SIG-M5 treated with dmso at 0.1 percent for 504 hours (cell line): ENCODE measurements at regions not wholly inside any gene's neighbourhood (a gene's known extent, or its start where the extent isn't known, plus 50 kb on each side); places are given as distances from the start of the nearest gene placed in this dataset.
"Not testable (repeated sequence)": the region's sequence is repeated elsewhere in the genome, so short reads cannot be mapped to it uniquely, and the experiment has no call there.

Experiments used
- DNase-seq: peaks from one replicate; lab custom pipeline; 2025; ENCODE audit not compliant: unreplicated experiment; lab: John Stamatoyannopoulos, UW

- no peak for DNase-seq
Measured at GRCh38 chr11:91382946-91383345, 841.7 kb upstream of the FAT3 start.

DNA sequence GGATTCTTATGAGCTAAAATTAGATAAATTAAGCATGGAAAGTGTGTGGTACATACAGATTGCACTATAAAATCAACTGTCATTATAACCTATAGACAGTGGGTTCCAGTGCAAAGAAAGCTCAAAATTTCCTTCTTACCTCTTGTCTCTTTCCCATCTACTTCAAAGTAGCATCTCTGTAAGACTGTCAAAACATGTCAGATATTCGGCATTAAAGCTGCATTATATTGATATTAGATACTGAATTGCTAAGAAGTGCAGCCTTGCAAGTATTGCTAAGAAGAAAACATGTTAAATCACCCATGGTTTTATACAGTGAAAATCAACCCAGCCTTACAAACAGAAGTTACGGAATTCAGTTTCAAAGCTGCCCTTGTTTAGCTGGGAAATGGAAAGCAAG, 849.8 kb upstream of the FAT3 start:
- no peak for DNase-seq

GRCh38 chr11:91373497-91373896, 851.1 kb upstream of the FAT3 start:
- DNase-seq, result no peak

GRCh38 chr11:91366816-91367215, 857.8 kb upstream of the FAT3 start:
- DNase-seq, result no peak

- DNase-seq, result no peak
Measured at GRCh38 chr11:91365986-91366585, 858.5 kb upstream of the FAT3 start.

GRCh38 chr11:91350931-91351330, 873.7 kb upstream of the FAT3 start:
- DNase-seq, result no peak

DNA sequence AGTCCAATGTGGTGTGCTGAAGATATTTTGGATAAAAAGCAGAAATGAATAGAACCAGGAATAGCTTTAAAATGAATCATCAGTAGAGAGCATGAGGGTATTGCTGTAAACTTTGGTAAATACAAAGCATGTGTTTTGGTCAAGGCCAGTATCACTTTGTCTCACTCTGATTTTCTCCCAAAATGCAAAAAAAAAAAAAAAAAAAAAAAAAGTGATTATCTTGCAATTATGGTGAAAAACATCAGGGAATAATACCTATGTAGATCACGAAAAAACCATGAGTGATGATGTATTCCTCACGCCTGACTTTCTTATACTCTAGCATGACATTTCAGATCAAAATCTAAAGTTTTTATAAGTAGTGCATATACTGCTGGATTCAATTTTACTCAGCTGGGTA, 897.9 kb upstream of the FAT3 start:
- DNase-seq, result no peak

- no peak for DNase-seq
Measured at GRCh38 chr11:91326280-91326679, 898.3 kb upstream of the FAT3 start.

- no peak for DNase-seq
Measured at GRCh38 chr11:91314521-91314920, 910.1 kb upstream of the FAT3 start.

DNA sequence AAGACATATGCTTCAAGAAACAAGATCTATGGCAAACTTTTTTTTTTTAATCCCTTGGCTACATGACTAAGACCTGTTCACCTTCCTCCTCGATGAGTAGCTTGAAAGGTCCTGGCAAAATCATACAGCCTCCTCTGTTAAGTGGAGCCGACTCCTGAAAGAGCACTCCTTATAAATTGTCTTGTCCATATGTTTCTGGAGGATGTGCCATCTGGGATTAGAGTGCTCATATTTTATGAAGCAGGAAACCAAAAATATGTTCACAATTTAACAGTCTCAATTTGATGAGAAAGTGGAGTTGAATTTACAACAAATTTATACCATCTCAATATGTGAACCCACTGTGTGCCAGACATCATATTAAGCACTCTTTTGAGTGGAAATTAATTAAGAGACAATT, 912.1 kb upstream of the FAT3 start:
- DNase-seq, result no peak

DNA sequence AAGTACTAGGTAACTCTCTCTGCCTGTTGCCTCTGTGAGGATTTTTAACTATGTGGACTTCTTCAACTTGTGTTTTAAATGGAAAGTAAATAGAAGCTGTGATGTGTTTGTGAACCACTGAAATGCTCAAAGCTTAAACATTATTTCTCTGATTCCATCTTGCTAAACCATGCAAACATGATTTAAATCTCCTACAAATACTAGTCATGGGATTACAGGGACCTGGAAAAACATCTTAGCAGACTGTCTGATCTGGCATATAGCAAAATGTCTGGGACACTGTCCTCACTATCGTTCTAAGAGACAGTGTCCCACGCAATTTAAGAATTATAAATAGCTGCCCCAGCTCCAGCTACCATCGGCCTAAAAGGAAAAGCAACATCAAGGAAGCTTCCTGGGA, 914.5 kb upstream of the FAT3 start:
- no peak for DNase-seq

- DNase-seq, result no peak
Measured at GRCh38 chr11:91308069-91308468, 916.5 kb upstream of the FAT3 start.

- no peak for DNase-seq
Measured at GRCh38 chr11:91305402-91305801, 919.2 kb upstream of the FAT3 start.

GRCh38 chr11:91303749-91304148, 920.9 kb upstream of the FAT3 start:
- no peak for DNase-seq

- DNase-seq, result no peak
Measured at GRCh38 chr11:91299980-91300379, 924.6 kb upstream of the FAT3 start.

GRCh38 chr11:91296629-91297028, 928.0 kb upstream of the FAT3 start:
- DNase-seq, result no peak

- DNase-seq, result no peak
Measured at GRCh38 chr11:91295591-91295990, 929.0 kb upstream of the FAT3 start.

GRCh38 chr11:91293119-91293518, 931.5 kb upstream of the FAT3 start:
- no peak for DNase-seq

DNA sequence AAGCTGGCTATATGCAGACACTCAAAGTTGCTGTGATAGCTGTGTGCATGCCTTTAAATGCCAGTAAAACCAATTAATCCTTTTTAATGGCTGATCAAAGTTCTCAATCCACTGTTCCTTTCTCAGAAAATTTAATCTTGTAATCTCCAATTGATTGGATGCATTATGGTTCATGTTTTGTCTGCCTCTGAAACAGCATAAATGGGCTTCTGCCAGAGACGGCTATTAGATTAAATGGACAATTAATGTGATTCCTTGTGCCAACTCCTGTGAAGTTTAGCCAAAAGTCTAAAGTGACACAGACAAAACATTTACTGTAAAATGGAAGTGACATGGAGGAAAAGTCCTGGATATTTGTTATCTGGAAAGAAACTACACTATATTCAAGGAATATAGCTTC, 952.5 kb upstream of the FAT3 start:
- no peak for DNase-seq

DNA sequence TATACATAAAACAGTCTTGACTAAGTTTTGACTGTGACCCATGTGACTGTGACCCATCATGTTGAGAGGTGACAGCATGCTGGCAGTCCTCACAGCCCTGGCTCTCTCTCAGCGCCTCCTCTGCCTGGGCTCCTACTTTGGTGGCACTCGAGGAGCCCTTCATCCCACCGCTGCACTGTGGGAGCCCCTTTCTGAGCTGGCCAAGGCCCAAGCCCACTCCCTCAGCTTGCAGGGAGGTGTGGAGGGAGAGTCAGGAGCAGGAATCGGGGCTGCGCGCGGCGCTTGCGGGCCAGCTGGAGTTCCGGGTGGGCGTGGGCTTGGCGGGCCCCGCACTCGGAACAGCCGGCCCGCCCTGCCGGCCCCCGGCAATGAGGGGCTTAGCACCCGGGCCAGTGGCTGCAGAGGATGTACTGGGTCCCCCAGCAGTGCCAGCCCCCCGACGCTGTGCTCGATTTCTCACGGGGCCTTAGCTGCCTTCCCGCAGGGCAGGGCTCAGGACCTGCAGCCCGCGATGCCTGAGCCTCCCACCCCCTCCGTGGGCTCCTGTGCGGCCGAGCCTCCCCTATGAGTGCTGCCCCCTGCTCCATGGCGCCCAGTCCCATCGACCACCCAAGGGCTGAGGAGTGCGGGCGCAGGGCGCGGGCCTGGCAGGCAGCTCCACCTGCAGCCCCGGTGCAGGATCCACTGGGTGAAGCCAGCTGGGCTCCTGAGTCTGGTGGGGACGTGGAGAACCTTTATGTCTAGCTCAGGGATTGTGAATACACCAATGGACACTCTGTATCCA, 955.9 kb upstream of the FAT3 start:
- not testable (repeated sequence) for DNase-seq

DNA sequence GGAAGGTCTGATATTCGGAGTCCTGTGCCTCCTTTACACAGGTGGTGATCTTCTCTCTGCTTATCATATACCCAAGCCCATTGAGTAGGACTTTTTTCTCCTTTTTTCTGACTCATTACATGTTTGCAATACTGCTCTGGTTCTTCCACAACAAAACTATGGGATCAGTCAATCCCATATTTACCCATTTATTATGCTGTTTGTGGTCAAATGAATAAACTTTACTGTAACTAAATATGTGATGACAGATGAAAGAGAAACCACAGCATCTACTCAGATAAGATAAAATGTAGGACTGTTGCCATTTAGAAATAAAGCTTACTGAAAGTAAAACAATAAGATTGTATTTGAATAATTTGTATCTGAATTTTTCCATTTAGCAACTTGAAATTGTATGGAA, 958.7 kb upstream of the FAT3 start:
- DNase-seq, result no peak

DNA sequence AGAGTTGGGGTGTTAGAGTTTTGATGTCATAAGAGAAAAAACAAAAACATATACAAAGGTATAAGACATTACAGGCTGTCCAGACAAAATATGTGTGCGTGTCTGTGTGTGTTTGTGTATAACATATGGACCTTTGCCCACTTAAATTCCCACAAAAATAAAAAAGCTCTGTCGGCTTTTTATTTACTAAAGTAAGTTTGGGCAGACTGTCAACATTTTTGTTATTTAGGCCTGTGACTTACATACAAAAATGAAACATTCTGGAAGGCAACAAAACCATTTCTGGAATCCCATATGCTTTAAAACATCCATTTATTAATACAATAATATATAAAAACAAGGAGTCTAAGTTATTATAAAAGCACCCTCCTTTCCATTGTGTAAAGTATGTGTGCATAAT, 960.1 kb upstream of the FAT3 start:
- DNase-seq, result no peak
